ENCODE measurements at regions not wholly inside any gene's neighbourhood (a gene's known extent, or its start where the extent isn't known, plus 50 kb on each side); places are given as distances from the start of the nearest gene placed in this dataset.

- DNase-seq (ENCODE audit: low spot score), result no peak
Observed at GRCh38 chr20:39310363-39310995, 348.3 kb downstream of the DHX35 start.

- DNase-seq (ENCODE audit: low spot score), result no peak
Observed at GRCh38 chr20:39309458-39309857, 347.3 kb downstream of the DHX35 start.

- no peak for DNase-seq (ENCODE audit: low spot score)
Observed at GRCh38 chr20:39302312-39302711, 340.2 kb downstream of the DHX35 start.

GRCh38 chr20:39299783-39300182 is 337.6 kb downstream of the DHX35 start:
- DNase-seq (ENCODE audit: low spot score), result no peak

GRCh38 chr20:39298571-39299506 is 336.7 kb downstream of the DHX35 start:
- no peak for DNase-seq (ENCODE audit: low spot score)

GRCh38 chr20:39298121-39298520 is 336.0 kb downstream of the DHX35 start:
- DNase-seq (ENCODE audit: low spot score), result no peak

GRCh38 chr20:39295301-39295700 is 333.2 kb downstream of the DHX35 start:
- DNase-seq (ENCODE audit: low spot score), result no peak

GRCh38 chr20:39294137-39294725 is 332.1 kb downstream of the DHX35 start:
- no peak for DNase-seq (ENCODE audit: low spot score)

GRCh38 chr20:39292193-39292736 is 330.1 kb downstream of the DHX35 start:
- DNase-seq (ENCODE audit: low spot score), result no peak

GRCh38 chr20:39291301-39291700 is 329.2 kb downstream of the DHX35 start:
- DNase-seq (ENCODE audit: low spot score), result no peak

- DNase-seq (ENCODE audit: low spot score), result no peak
Observed at GRCh38 chr20:39290575-39290974, 328.4 kb downstream of the DHX35 start.

- DNase-seq (ENCODE audit: low spot score), result no peak
Observed at GRCh38 chr20:39289831-39290230, 327.7 kb downstream of the DHX35 start.

GRCh38 chr20:39289316-39289715 is 327.2 kb downstream of the DHX35 start:
- DNase-seq (ENCODE audit: low spot score), result no peak

GRCh38 chr20:39283464-39283863 is 321.3 kb downstream of the DHX35 start:
- no peak for DNase-seq (ENCODE audit: low spot score)

GRCh38 chr20:39282619-39283092 is 320.5 kb downstream of the DHX35 start:
- no peak for DNase-seq (ENCODE audit: low spot score)

GRCh38 chr20:39280875-39281274 is 318.7 kb downstream of the DHX35 start:
- no peak for DNase-seq (ENCODE audit: low spot score)

GRCh38 chr20:39278230-39278788 is 316.2 kb downstream of the DHX35 start:
- DNase-seq (ENCODE audit: low spot score), result no peak

- no peak for DNase-seq (ENCODE audit: low spot score)
Observed at GRCh38 chr20:39277185-39277584, 315.0 kb downstream of the DHX35 start.

- no peak for DNase-seq (ENCODE audit: low spot score)
Observed at GRCh38 chr20:39270837-39271604, 308.9 kb downstream of the DHX35 start.

GRCh38 chr20:39269493-39270217 is 307.5 kb downstream of the DHX35 start:
- no peak for DNase-seq (ENCODE audit: low spot score)

- DNase-seq (ENCODE audit: low spot score), result peak; percentile 81
Observed at GRCh38 chr20:39268981-39269461, 306.9 kb downstream of the DHX35 start.
